D341Med (cell line): ENCODE measurements at regions not wholly inside any gene's neighbourhood (a gene's known extent, or its start where the extent isn't known, plus 50 kb on each side); places are given as distances from the start of the nearest gene placed in this dataset.
"Not testable (repeated sequence)": the region's sequence is repeated elsewhere in the genome, so short reads cannot be mapped to it uniquely, and the experiment has no call there.

Experiments used
- DNase-seq: peaks from one replicate; pipeline ENCODE4 v3.0.0; 2012; ENCODE audit warnings: low spot score

- DNase-seq = peak; percentile 72
These were observed 1388.1 kb downstream of the AMY1C start for GRCh38 chr1:105137543-105138457.

GRCh38 chr1:105138458-105138893 lies 1388.8 kb downstream of the AMY1C start:
- peak; percentile 12 for DNase-seq

- no peak for DNase-seq
These were observed 1423.1 kb downstream of the AMY1C start for GRCh38 chr1:105172788-105173187.

GRCh38 chr1:105180789-105181188 lies 1431.1 kb downstream of the AMY1C start:
- no peak for DNase-seq

GRCh38 chr1:105204836-105205371 lies 1455.2 kb downstream of the AMY1C start:
- DNase-seq = no peak

- no peak for DNase-seq
These were observed 1458.9 kb downstream of the AMY1C start for GRCh38 chr1:105208581-105208980.

GRCh38 chr1:105210747-105211146 lies 1461.0 kb downstream of the AMY1C start:
- DNase-seq = no peak

GRCh38 chr1:105231378-105231777 lies 1481.7 kb downstream of the AMY1C start:
- DNase-seq = no peak

- DNase-seq = no peak
These were observed 1493.7 kb downstream of the AMY1C start for GRCh38 chr1:105243411-105243810.

- no peak for DNase-seq
These were observed 1494.3 kb downstream of the AMY1C start for GRCh38 chr1:105243969-105244368.

- no peak for DNase-seq
These were observed 1505.2 kb downstream of the AMY1C start for GRCh38 chr1:105254906-105255305.

GRCh38 chr1:105260001-105260400 lies 1510.3 kb downstream of the AMY1C start:
- no peak for DNase-seq

GRCh38 chr1:105270966-105271365 lies 1521.3 kb downstream of the AMY1C start:
- DNase-seq = no peak

- DNase-seq = not testable (repeated sequence)
These were observed 1522.7 kb downstream of the AMY1C start for GRCh38 chr1:105272376-105272775.

GRCh38 chr1:105294838-105295237 lies 1545.1 kb downstream of the AMY1C start:
- no peak for DNase-seq

- no peak for DNase-seq
These were observed 1560.4 kb downstream of the AMY1C start for GRCh38 chr1:105310063-105310462.

- no peak for DNase-seq
These were observed 1568.3 kb downstream of the AMY1C start for GRCh38 chr1:105317976-105318375.

GRCh38 chr1:105326886-105327285 lies 1577.2 kb downstream of the AMY1C start:
- no peak for DNase-seq

- DNase-seq = no peak
These were observed 1587.7 kb downstream of the AMY1C start for GRCh38 chr1:105337420-105337819.

- DNase-seq = no peak
These were observed 1593.6 kb downstream of the AMY1C start for GRCh38 chr1:105343317-105343716.

- no peak for DNase-seq
These were observed 1609.8 kb downstream of the AMY1C start for GRCh38 chr1:105359457-105359856.

- DNase-seq = no peak
These were observed 1612.7 kb downstream of the AMY1C start for GRCh38 chr1:105362438-105362837.

- no peak for DNase-seq
These were observed 1618.7 kb downstream of the AMY1C start for GRCh38 chr1:105368446-105368845.

- no peak for DNase-seq
These were observed 1624.0 kb downstream of the AMY1C start for GRCh38 chr1:105373681-105374080.
